Activated T-cell treated with anti-CD3 and anti-CD28 coated beads for 24 hours (primary cell): ENCODE measurements at regions not wholly inside any gene's neighbourhood (a gene's known extent, or its start where the extent isn't known, plus 50 kb on each side); places are given as distances from the start of the nearest gene placed in this dataset.

Experiments
- DNase-seq: peaks from one replicate; pipeline ENCODE4 v3.0.0-alpha.2; 2020; ENCODE audit warnings: low read depth

GRCh38 chr3:115525731-115526130 is 97.6 kb upstream of the GAP43 start:
- no peak for DNase-seq

GRCh38 chr3:115533218-115533617 is 90.1 kb upstream of the GAP43 start:
- DNase-seq: no peak

GRCh38 chr3:115536171-115536570 is 87.1 kb upstream of the GAP43 start:
- DNase-seq: no peak

- DNase-seq: no peak
Observed at GRCh38 chr3:115537669-115538068, 85.6 kb upstream of the GAP43 start.

GRCh38 chr3:115547207-115547606 is 76.1 kb upstream of the GAP43 start:
- DNase-seq: no peak

GRCh38 chr3:115548611-115549010 is 74.7 kb upstream of the GAP43 start:
- DNase-seq: no peak

- DNase-seq: no peak
Observed at GRCh38 chr3:115549071-115549470, 74.2 kb upstream of the GAP43 start.

GRCh38 chr3:115550285-115550761 is 73.0 kb upstream of the GAP43 start:
- no peak for DNase-seq

GRCh38 chr3:115551016-115551415 is 72.3 kb upstream of the GAP43 start:
- no peak for DNase-seq

GRCh38 chr3:115552007-115552406 is 71.3 kb upstream of the GAP43 start:
- DNase-seq: no peak

GRCh38 chr3:115553796-115554486 is 69.4 kb upstream of the GAP43 start:
- no peak for DNase-seq

- DNase-seq: no peak
Observed at GRCh38 chr3:115554487-115554807, 68.9 kb upstream of the GAP43 start.

GRCh38 chr3:115562636-115563267 is 60.6 kb upstream of the GAP43 start:
- no peak for DNase-seq

GRCh38 chr3:115563984-115564383 is 59.3 kb upstream of the GAP43 start:
- DNase-seq: no peak

GRCh38 chr3:115571413-115571812 is 51.9 kb upstream of the GAP43 start:
- no peak for DNase-seq
